Cardiac muscle cell (in vitro differentiated cells and primary cell): ENCODE measurements at regions not wholly inside any gene's neighbourhood (a gene's known extent, or its start where the extent isn't known, plus 50 kb on each side); places are given as distances from the start of the nearest gene placed in this dataset.
A peak's percentile ranks its signal among the peaks of the same experiment; 100 is the strongest.

Experiments used
- DNase-seq, 2 donors: peaks; one replicate each; pipeline versions ENCODE4 v3.0.0 to v3.0.0-alpha.2; 2010 to 2017; ENCODE audit warnings: low read depth in 1 of 2, low spot score in 1 of 2
- H3K27ac ChIP-seq: fragments of 200-600 bp; sonication (generic); 2 replicates; pipeline ENCODE4 v1.5.1; 2016
- H3K27me3 ChIP-seq: fragments of 200-600 bp; sonication (generic); 2 replicates; pipeline ENCODE4 v1.6.0; 2016; ENCODE audit warnings: control low read depth
- H3K36me3 ChIP-seq: fragments of 200-600 bp; sonication (generic); 2 replicates; pipeline ENCODE4 v1.5.1; 2016; ENCODE audit warnings: control low read depth
- H3K4me1 ChIP-seq: fragments of 200-600 bp; sonication (generic); 2 replicates; pipeline ENCODE4 v1.8.1; 2017; ENCODE audit warnings: low read depth, mild to moderate bottlenecking, mixed run types
- H3K4me3 ChIP-seq: fragments of 200-600 bp; sonication (generic); 2 replicates; pipeline ENCODE4 v1.5.1; 2016; ENCODE audit warnings: mild to moderate bottlenecking
- H3K9me3 ChIP-seq: fragments of 200-600 bp; sonication (generic); 2 replicates; pipeline ENCODE4 v1.5.1; 2017; ENCODE audit warnings: low read depth, mild to moderate bottlenecking, control low read depth
- TF ChIP-seq, protein P1 (sequence below): IDR thresholded peaks from 2 replicates; pipeline ENCODE4 v1.5.1; 2012; ENCODE audit warnings: low read depth, mild to moderate bottlenecking, low read length

DNA sequence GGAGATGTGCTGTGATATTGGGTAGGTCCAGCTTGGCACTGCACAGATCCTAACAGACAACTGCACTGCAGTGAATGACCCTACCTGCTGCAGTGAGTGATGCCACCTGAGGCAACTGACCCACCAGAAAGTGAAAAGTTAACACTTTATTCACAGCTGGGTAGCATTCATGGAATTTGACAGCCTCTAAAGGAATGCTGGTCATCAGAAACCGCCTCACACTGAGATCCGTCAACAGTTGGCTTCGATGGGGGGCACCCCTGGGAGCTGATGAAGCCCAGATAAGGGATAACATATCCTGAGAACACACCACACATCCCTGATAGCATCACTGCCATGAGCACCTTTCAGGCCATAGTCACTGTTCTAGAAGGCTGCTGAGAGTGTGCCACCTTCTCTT, 272.4 kb upstream of the CRY1 start:
- H3K27ac ChIP-seq, result no peak overlapping the region
- TF ChIP-seq, protein P1, sequence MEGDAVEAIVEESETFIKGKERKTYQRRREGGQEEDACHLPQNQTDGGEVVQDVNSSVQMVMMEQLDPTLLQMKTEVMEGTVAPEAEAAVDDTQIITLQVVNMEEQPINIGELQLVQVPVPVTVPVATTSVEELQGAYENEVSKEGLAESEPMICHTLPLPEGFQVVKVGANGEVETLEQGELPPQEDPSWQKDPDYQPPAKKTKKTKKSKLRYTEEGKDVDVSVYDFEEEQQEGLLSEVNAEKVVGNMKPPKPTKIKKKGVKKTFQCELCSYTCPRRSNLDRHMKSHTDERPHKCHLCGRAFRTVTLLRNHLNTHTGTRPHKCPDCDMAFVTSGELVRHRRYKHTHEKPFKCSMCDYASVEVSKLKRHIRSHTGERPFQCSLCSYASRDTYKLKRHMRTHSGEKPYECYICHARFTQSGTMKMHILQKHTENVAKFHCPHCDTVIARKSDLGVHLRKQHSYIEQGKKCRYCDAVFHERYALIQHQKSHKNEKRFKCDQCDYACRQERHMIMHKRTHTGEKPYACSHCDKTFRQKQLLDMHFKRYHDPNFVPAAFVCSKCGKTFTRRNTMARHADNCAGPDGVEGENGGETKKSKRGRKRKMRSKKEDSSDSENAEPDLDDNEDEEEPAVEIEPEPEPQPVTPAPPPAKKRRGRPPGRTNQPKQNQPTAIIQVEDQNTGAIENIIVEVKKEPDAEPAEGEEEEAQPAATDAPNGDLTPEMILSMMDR, result no peak
- no peaks in the 10 kb centered on the region for H3K9me3 ChIP-seq
- H3K36me3 ChIP-seq, result no peaks in the 10 kb centered on the region
- no peak overlapping the region for H3K4me3 ChIP-seq
- H3K27me3 ChIP-seq, result no peaks in the 10 kb centered on the region
- no peak for DNase-seq
- no peaks in the 10 kb centered on the region for H3K4me1 ChIP-seq

DNA sequence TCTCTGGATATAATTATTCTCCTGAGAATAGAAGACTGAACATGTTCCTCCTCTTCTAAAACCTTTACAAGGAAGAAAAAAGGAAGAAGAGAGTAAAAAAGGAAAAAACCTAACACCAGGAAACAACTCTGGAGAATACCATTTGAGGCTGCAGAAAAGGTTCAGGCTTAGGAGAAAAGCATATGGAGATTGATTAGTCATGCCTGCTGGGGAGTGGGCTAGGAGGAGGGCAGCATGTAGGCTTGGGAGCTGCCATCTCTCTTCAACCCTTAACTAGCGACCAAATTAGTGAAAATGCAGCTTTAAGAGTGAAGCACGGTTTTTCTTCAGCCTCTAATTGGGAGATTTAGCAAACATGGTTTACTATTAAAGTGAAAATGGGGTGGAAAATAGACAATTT, 273.0 kb upstream of the CRY1 start:
- Histone ChIP-seq H3K36me3 (no peaks in the 10 kb centered on the region), H3K27ac (no peak overlapping the region), H3K4me3 (no peak overlapping the region), H3K9me3 (no peaks in the 10 kb centered on the region), H3K27me3 (no peaks in the 10 kb centered on the region), H3K4me1 (no peaks in the 10 kb centered on the region)
- TF ChIP-seq, protein P1, result no peak
- DNase-seq, result no peak

DNA sequence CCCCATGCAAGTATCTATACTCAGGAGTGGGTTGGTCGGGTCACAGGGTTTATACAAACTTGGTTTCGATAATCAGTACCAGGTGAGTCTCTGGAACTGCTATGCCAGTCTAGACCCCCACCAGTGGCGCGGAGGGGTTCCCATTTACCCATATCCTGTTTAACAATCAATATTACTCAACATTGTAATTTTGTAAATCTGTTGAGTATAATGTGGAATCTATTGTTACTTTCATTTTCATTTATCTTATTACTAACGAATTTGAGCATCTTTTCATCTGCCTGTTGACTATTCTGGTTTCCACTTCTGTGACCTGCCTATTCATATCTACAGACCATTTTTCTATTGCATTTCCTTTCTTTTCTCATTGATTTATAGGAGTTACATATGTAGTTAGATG, 275.2 kb upstream of the CRY1 start:
- no peak for DNase-seq
- Histone ChIP-seq H3K27ac (no peak overlapping the region), H3K9me3 (no peaks in the 10 kb centered on the region), H3K4me1 (no peaks in the 10 kb centered on the region), H3K4me3 (no peak overlapping the region), H3K36me3 (no peaks in the 10 kb centered on the region), H3K27me3 (no peaks in the 10 kb centered on the region)
- TF ChIP-seq, protein P1, result no peak

DNA sequence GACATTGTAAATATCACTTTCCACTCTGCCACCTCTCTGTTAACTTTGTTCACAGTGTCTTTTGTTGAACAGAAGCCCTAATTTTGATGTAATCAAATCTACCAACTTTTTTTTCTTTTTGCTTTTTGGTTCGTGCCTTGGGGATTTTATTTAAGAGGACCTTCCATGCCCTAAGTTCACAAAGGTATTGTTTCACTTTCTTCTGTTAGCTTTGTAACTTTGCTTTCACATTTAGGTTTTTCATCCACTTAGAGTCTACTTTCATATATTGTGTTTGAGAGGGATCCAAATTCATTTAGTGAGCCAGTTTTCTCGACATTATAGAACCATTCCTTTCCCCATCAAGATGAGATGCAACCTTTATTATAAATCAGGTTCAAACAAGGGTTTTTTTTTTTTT, 275.7 kb upstream of the CRY1 start:
- TF ChIP-seq, protein P1, result no peak
- Histone ChIP-seq H3K27ac (no peak overlapping the region), H3K9me3 (no peaks in the 10 kb centered on the region), H3K4me1 (no peaks in the 10 kb centered on the region), H3K36me3 (no peaks in the 10 kb centered on the region), H3K4me3 (no peak overlapping the region), H3K27me3 (no peaks in the 10 kb centered on the region)
- DNase-seq, result no peak

DNA sequence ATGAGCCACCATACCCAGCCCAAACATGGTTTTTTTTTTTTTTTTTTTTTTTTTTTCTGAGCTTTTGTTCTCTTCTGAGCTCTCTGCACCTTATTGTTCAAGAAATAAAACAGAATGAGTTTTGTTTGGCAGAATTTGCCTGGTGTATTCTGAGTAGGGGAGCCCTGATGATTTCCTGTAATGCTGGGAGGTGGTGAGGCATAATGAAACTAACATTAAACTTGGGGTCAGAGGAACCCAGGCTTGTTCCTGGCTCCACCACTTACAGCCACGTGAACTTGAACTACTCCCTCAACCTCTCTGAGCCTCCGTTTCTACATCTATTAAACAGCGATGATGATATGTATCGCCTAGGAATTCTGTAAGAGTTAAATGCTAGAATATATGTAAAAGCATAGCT, 276.3 kb upstream of the CRY1 start:
- Histone ChIP-seq H3K27ac (no peak overlapping the region), H3K27me3 (no peaks in the 10 kb centered on the region), H3K36me3 (no peaks in the 10 kb centered on the region), H3K9me3 (no peaks in the 10 kb centered on the region), H3K4me1 (no peaks in the 10 kb centered on the region), H3K4me3 (no peak overlapping the region)
- DNase-seq, result no peak
- TF ChIP-seq, protein P1, result no peak

DNA sequence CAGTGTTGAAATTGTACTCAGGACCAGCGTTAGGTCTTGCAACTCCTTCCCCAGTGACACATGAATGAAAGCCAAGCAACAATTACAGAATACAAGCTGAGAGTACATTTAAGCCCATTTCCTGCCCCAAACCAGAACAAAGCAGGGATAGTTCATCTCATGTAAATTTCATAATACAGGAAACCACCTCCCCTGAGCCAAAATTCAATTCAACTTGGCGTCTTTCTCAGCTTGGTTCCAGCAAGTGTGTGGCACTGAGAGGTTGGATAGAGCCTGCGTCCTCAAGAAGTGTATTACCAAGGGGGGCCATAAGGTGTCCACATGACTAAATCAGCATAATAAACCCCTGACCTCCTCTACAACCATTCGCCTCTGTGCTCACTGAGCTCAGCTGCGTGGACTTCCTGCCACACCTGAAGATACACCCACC, 278.9 kb upstream of the CRY1 start:
- Histone ChIP-seq H3K9me3 (no peaks in the 10 kb centered on the region), H3K4me3 (no peak overlapping the region), H3K27ac (no peak overlapping the region), H3K27me3 (no peaks in the 10 kb centered on the region), H3K4me1 (no peaks in the 10 kb centered on the region), H3K36me3 (no peaks in the 10 kb centered on the region)
- TF ChIP-seq, protein P1, result no peak
- DNase-seq, result peak in 1 of 2 donors; percentile 58
